ENCODE measurements at regions not wholly inside any gene's neighbourhood (a gene's known extent, or its start where the extent isn't known, plus 50 kb on each side); places are given as distances from the start of the nearest gene placed in this dataset.

- TF ChIP-seq CTCF (IDR thresholded peaks at IDR 0.05; ENCODE audit: low read length) (no peak), EZH2 (optimal IDR thresholded peaks at IDR 0.05; ENCODE audit: low read depth, low read length) (no peak)
These were observed 139.5 kb upstream of the C9orf72 start for GRCh38 chr9:27712806-27713205.
